ENCODE measurements at regions not wholly inside any gene's neighbourhood (a gene's known extent, or its start where the extent isn't known, plus 50 kb on each side); places are given as distances from the start of the nearest gene placed in this dataset.

DNA sequence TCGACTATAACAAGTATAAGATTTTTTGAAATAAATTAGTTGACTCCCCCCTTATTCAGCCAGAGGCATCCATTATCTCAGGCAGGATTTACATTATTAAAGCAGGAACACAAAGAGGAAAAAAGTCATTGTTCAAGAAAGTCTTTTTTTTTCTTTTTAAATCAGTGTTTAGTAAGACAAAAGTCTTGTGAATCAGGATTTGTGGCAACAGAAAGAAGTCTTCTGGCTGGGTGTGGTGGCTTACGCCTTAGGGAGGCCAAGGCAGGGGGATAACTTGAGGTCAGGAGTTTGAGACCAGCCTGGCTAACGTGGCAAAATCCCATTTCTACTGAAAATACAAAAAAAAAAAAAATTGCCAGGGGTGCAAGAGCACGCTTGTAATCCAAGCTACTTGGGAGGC lies 505.5 kb downstream of the LMO4 start:
- no peak for DNase-seq

DNA sequence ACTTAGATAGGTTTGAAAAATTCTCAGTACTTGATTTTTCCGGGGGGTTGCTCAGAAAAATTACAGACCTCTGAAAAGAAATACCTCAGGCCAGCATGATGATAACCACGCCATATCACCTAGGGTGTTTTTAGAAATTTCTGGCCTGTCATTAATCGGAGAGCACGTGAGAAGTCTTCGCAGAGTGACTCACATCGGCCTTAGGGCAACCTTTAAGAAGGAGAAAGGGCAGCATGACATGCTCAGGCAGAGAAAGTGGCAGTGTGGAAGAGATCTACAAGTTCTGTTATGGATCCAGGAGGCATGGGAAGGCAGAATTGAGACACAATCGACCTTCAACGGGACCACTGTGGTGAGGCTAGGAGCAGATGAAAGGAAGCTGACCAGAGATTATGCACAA lies 506.3 kb downstream of the LMO4 start:
- no peak for DNase-seq

DNA sequence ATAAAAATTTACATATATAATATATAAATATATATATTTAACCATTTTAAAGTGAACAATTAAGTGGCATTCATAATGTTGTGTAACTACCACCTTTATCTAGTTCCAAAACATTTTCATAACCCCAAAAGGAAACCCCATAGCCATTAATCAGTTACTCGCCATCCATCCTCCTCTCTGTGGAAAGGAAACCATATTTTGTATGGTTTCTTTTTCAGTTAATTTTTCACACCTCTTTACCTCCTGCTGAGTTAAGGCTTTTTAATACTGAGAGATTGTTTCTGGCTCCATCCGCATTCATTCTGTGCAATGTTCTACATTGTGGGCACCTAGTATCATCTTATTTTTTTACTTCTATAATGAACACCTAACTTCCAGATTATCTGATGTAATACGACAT lies 512.1 kb downstream of the LMO4 start:
- DNase-seq: no peak

DNA sequence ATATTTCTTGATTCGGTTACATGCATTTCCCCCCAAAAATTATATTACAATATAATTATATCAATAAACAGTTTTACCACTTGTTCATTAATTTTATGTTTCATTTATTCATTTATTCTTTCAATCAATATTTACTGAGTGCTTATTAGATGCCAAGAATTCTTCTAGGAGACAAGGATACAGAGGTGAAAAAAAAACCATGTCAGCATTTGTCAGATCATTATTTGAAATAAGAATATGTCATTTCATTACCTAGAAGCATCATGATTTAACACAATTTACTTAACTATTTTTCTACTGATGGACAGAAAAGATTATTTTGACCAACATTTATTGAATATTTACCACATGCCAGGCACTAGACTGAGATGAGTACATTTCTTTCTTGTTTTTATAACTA lies 512.7 kb downstream of the LMO4 start:
- DNase-seq: no peak

DNA sequence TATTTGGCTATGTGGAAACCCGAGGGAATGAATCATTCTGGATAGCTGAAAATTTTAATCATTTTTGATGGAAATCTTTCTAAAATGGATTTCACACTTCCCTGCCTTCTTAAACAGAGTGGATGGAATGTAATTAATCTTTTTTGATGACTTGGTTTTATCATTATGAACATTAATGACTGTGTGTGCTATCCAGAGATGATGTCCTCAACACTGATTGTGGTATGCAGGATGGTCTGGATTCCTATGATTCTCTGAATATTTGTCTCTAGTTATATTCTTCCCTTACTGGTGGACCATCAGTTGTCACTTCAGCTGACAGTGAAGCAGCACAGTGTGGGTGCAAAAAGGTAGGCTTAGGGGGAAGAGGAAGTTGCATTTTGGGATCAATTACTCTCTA lies 513.5 kb downstream of the LMO4 start:
- DNase-seq: no peak

DNA sequence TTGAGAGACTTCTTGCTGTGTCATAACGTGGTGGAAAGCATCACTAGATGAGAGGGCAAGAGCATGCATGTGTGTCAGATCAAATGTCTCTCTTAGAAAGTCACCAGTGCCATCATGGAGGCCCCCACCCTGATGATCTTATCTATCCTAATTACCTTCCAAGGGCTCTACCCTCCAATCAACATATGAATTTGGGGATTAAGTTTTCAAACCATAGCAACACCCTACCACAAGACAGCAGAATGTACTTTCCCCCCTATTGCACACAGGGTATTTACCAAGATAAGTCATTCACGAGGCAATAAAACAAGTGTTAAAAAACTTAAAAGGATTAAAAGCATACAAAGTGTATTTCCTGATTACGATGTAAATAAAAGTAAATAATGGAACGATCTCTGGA lies 515.6 kb downstream of the LMO4 start:
- DNase-seq: no peak

DNA sequence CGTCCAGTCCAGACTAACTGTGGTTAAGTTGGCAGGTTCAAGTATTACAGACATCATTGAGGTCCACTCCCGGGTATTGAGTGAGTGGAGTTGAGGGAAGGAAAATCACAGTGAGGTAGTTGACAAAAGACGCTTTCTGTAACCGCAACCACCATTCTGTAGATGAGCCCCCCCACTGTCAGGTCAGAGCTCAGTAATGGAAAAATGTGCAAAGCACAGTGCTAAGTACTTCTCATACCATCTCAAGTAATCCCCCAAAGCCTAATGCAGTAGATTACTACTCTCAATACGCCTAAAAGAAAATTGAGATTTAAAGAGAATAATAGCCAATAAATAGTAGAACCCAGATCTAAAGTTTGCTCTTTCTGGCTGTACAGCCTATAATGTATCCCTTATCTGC lies 522.8 kb downstream of the LMO4 start:
- DNase-seq: no peak

DNA sequence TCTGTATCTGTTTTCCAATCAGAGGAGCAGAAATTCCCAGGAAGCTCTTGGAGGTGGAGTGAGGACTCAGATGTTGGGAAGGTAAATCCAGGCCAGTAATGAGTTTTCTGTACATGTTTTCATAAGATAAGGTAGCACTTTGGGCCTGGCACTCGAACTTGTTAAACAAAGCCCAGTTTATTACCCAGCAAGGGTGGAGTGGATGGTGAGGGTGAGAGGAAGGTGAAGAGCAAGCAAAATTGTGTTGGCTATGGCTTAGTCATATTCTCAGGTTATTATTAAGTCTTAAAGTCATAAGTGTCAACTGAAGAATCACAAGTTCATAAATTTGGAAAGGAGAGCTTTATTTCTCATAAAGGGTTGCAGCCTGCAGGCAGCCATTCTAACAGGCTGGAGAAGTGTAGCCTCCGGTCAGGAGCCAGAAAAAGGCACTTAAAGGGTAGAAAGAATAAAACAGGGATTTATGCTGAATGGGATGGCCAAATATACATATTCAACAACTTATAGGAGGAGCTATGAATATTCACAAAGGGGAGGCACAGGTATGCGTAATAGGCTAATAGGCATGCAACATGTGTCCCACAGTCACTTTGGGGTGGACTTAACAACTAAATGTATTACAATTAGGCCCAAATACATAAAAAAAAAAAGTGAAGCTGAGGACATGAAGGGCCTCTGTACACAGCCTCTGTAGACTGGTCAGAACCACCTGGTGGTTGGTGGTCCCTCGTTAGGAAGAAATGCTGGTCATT lies 523.9 kb downstream of the LMO4 start:
- DNase-seq: no peak

DNA sequence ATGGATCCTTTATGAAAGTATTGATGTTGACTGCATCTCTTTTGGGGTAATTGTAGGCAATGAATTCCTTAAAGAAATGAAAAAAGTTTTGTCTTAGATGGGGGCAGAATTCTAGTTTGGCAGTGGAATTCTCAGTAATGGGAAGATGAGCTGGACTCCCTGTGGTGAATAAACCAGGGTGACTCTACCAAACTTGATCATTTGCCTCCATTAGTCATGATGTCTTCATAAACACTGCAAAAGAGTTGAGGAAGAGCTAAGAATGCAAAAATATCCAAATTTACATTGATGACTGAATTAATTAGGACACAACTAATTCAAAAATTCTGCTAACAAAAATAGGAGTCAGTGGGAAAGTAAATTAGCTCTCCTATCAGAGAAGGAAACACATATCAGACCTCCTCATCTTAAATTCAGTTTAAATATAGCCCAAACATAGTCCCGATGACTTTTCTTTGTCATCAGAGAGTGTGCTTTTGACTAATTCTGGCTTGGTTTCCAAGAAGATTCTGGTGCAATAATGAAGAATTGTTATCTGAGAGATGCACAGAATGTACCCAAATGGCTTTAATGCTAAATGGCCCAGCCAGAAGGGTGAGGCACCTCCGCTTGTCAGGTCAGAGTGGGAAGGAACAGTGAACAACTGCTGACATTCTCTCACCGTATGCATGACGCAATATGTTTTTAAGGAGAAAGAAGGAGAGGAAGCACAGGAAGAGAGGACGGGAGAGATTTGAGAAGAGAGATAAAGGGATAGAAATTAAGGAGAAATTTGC lies 525.1 kb downstream of the LMO4 start:
- no peak for DNase-seq

DNA sequence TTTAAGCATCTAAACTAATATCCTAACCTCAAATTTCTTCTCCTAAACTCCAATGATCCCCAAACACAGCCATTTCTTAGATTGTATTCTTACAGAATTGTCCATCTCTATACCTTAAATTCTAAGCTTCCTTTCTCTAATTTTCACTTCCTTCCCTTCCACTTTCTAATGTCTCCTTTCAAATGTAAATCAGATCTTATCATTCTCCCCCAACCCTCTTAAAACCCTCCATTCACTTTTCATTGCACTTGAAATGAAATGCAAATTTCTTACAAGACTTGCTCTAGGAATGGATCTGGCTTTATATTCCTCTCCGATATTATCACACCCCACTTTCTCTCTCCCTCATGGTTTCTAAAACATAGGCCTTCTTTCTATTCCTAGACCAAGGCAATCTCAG lies 534.6 kb downstream of the LMO4 start:
- DNase-seq: no peak

DNA sequence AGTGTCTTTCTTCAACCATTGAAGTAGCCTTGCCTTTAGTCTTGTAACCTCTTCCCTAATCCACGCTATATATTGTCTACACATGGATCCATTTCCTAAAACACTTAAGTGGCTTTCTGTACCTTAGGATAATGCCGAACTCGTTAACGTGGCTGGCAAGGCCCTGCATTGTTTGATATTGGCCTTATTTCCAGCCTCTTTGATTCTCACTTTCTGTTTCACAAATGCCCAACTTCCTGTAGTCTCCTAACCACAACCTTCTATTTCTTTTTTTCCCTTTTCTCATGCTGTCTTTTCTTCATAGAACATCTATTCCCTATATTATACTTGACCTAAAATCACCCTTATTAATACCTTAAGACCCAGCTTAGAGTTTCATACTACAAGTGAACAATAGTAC lies 536.0 kb downstream of the LMO4 start:
- DNase-seq: no peak

DNA sequence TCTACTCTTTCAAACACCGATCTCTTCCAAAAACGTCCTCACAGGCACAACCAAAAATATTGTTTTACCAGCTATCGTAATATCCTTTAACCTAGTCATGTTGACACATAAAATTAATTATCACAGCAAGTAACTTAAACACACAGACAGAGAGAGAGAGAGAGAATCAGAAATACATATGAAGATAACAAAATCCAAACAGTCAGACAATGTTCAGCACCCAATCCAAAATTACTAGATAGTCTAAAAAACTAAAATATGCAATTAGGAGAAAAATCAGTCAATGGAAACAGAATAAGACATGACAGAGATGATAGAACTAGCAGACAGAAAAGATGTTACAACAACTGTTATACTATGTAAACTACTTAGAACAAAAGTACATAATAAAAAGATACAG lies 537.7 kb downstream of the LMO4 start:
- no peak for DNase-seq

DNA sequence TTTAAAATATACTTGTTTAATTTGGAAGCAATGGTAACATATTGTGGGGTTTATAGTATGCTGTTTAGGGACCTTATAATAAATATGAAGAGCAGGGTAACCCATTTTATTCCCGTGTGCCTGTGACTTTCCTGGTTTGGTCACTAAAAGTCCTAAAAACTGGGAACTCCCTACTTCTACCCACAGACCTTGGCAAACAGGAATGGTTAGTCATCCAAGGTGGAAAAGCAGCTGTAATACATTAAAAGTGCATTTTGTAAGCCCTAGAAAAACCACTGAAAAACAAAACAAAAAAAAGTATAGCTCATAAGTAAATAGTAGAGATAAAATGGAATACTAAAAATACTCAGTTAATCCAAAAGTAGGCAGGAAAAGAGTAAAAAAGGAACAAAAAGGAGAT lies 538.9 kb downstream of the LMO4 start:
- no peak for DNase-seq

DNA sequence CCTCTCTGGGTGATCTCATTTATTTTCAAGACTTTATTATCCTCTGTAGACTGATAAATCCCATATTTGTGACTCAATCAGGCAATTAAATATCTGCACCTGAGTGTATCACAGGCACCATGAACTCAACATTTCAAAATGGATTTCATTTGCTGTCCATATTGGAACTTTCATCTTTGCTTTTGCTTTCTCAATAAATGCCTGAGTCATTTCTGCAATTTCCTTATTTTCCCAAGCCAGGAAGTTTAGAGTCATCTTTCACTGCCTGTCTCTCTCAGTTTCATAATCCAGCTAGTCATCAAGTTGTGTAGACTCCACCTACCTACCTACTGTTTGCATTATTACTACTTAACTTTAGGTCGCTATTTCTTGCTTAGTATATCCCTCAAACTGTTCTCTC lies 540.9 kb downstream of the LMO4 start:
- no peak for DNase-seq

DNA sequence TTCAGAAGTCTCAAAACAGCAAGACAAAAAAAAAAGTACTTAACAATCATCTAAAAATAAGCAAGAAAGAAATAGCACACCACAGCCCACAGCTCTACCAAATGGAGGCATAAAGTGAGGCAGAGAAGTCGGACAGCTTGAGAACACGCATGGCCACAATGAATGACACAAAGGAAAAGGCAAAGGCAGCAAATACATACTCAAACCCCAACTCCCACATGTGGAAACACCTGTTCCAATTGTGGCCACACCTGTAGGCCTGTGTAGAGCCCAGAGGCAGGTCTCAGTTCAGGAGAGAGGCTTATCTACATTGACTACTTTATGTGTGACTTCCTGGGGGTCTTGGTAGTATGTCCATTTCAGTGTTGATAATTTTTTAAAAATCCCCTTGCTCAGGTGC lies 543.5 kb downstream of the LMO4 start:
- DNase-seq: no peak

DNA sequence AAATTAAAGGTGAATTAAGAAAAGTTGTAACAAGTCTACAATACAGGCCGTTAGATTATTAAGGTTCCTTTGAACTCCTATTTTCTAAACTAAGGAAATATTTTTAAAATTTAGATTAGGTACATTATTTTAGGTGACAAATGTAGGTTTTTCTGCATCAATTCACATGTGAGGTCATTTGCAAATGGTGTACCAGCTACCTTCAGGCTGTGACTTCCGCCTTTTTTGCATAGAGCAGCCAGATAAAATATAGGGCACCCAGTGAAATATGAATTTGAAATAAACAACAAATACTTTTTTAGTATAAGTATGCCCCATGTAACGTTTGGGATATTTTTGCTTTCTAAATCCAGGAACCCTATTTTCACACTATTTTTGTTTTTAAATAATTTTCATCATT lies 544.0 kb downstream of the LMO4 start:
- no peak for DNase-seq

DNA sequence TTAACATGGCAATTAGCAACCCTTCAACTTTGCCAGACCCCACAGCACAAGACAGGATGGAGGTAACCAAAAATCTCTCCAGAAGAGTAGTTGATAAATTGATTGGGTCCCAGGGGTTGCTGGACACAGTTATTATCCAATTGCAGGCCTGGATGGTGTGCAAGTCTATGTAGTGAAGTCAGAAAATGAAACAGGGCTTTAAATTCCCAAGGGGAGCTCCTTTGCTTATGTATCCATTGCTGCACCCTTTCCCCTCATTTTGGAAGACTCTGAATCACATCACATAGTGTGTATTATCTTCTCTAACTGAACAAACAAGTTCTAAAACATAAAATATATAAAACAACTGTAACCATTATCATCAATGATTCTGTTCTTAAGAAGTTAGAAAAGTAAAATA lies 550.2 kb downstream of the LMO4 start:
- no peak for DNase-seq

DNA sequence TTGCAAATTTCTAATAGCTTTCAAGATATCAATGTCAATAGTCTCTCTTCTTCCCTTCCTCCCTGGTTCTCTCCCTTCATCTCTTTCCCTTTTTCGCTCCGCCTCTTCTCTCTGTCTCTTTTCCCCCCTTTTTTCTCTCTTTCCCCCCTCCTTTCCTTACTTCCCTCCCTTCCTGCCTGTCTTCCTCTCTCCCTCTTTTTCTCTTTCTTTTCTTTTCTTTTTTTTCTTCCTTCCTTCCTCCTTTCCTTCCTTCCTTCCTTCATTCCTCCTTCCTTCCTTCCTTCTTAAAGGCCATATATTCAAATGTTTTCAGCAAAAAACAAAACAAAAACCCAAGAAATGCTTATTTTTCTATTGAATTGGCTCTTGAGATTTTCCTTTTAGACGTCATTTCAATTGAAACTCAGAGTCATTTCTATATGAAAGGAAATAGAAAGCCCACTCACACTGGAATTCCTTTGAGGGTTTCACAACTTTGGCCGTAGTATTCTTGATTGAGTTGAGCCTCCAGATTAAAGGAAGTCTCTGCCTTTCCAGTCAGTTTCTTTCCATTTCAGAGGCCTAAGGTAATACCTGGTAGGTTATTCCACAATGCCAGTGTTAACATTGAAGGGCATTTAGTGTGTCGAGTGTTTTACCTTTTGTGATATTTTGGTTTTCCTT lies 551.5 kb downstream of the LMO4 start:
- DNase-seq: no peak

DNA sequence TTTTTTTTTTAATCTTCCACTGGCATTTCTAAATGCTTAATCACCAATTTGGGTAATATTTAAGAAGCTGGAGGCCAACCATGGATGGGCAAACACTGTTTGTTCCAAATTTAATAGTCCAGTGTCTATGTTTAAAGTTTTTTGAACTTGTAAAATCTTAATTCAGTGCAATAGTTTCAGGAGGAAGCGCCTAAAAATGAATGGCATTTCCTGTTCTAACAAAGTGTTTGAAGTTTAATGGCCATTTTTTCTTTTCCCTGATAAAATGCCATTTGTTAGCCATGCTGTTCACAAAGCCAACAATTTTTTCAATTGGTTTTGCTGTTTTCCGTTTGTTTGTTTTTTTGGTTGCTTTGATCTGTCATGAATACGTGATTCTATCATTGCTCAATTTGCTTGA lies 552.1 kb downstream of the LMO4 start:
- DNase-seq: no peak

DNA sequence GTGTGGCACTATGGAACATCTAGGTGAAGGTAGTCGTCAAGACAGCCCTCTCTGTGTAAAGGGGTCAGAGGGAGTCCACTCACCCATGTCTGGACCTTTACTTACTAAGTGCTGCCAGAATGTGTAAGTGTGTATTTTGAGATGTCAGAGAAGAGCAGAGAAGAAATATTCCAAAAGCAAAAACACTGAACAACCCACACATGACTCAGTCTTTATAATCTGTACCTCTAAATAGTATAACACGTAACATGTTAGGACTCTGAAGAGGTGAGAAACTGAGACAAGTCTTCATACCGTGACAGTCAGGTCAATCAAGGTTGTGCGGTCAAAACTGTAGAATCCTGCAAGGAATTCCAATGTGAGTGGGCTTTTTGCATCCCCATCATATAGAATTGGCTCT lies 555.2 kb downstream of the LMO4 start:
- no peak for DNase-seq

DNA sequence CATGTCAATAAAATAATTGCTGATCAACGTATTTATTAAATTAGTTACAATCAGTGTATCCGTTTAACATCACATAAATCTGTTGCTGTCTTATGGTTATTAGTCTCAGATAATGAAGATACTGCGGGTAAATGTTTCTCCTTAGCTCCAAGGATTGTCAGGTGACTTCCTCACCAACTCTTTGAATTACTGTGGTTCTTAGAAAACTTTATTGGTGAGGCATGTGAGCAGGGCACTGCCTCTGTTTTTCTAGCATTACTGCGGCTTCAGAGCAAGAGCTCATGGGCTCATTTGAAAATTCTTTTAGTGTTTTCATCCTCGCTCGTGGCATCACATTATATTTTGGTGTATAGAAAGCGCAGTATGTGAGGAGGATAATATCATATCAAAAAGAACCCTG lies 555.9 kb downstream of the LMO4 start:
- no peak for DNase-seq

DNA sequence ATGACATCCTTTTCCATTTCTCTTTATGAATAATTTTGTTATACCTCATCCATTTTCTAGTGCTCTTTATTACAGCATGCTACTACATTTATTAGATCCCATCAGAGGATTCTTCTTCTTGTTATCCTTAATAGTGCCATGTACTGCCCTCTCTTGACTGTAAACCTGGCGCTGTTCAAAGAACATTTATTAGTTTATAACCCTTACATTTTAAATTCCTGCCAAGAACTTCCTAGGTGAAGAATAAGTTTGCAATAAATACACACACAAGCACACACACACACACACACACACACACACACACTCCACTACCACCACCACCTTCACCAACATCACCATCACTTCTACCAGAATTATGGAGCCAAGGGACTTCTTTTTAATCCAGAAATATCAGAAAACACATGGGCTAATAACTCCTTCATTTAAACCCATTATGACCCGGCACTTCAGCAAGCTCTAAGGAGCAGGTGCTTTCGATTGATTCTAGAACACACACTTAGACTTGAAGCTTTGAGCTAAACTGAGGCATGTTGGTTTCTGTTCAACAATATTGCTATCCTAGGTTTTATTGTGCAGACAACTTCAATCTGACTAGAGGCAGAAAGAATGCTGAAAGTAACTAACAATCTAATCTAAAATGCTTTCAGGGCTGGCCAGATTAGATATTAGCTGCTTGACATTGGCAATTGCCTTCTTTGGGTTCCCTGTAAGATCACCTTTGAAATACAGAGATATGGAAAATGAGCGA lies 556.8 kb downstream of the LMO4 start:
- no peak for DNase-seq

DNA sequence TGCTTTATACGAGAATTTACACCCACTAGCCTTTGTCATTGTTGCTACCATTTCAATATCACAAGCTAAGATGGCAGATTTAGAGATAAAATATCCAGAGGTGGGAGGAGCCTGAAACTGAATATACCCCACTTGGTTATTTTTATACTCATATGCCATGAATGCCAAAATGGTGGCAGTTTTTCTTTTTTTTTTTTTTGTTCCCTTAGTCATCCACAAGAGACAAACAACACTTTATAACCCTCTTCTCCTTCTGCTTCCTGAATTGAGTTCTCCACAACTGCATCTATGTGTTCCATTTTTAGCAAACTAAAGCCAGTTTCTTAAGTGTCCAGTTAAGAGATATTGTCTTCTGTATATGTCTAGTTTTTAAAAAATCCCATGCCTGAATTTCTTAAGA lies 558.4 kb downstream of the LMO4 start:
- no peak for DNase-seq
